Right cardiac atrium (tissue), 5 donors: ENCODE measurements at regions not wholly inside any gene's neighbourhood (a gene's known extent, or its start where the extent isn't known, plus 50 kb on each side); places are given as distances from the start of the nearest gene placed in this dataset.
A peak's percentile ranks its signal among the peaks of the same experiment; 100 is the strongest.

Source experiments
- ATAC-seq, 2 donors: fragments of 200-7000 bp; cut with Tn5 transposase; one replicate each; pipeline versions ENCODE4 v1.8.0 to v1.9.1; 2020; ENCODE audit warnings: moderate library complexity in 2 of 2, mild to moderate bottlenecking in 1 of 2
- DNase-seq, 3 donors: peaks; one replicate each; pipeline ENCODE4 v3.0.0-alpha.2; 2020
- H3K27ac ChIP-seq: one replicate; pipeline ENCODE4 v1.5.1; 2013; ENCODE audit warnings: mild to moderate bottlenecking, low read length, control low read depth, moderate library complexity
- H3K27me3 ChIP-seq: one replicate; pipeline ENCODE4 v1.6.1; 2013; ENCODE audit not compliant: control insufficient read depth, insufficient read depth
- H3K4me1 ChIP-seq: one replicate; pipeline ENCODE4 v1.6.1; 2013; ENCODE audit warnings: low read length; ENCODE audit not compliant: control insufficient read depth, insufficient read depth
- H3K4me3 ChIP-seq: one replicate; pipeline ENCODE4 v1.5.1; 2013; ENCODE audit warnings: low read length, control low read depth
- H3K9me3 ChIP-seq: one replicate; pipeline ENCODE4 v1.6.1; 2013; ENCODE audit warnings: low read length; ENCODE audit not compliant: control insufficient read depth
- WGBS: extraction: QIAGEN DNeasy Blood & Tissue Kit; methylation state at CpG from one replicate; pipeline ENCODE4 v1.1.7; 2013; 5-methylcytosine and 5-hydroxymethylcytosine counted together
- intact Hi-C, 4 donors: fragments of 100-400 bp; cut with DNase I; formaldehyde crosslinking; loops; one replicate each; pipeline versions ENCODE4 v1.11.0 to v1.14.0; 2022 to 2023
- donor health status: healthy with polysubstance abuse.
- donor health status: DM: no; HTN: yes; CAD: no.
- donor health status: DM: no; HTN: no; CAD: no.
- donor health status: DM: no; HTN: yes; CAD: no; lungs with severe emphysema.
- donor health status: DM: yes; HTN: yes; CAD: no.

DNA sequence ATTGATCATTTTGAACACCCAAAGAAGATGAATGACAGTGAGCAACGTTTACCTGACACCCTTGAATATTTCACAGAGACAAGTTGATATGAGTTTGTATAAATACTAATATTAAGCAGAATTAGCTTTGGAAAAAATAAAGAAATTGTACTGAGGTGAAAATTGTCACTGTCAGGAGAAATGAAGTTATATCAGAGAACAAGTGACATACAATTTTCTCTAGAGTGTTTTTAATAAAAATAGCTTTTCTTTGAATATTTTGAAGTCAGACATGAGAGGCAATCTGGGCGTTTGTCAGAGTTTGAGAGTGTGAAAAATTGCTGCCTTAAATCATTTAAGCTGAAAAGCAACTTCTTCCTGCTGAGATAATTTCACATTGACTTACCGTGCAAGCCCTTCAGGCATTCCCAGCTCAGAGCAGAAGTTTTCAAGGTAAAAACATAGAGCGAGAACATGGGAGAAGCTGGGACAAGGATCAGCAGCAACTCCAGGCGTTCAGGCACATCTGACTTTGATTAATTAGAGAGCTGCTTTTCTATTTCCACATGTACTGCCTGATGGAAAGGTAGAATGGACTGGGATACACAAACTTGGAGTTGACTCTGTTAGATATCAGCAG, 535.9 kb downstream of the TFEC start:
- DNase-seq (no peak), ATAC-seq (no peak)
- Histone ChIP-seq H3K27me3 (no peaks in the 10 kb centered on the region), H3K9me3 (no peaks in the 10 kb centered on the region), H3K4me3 (no peak overlapping the region), H3K27ac (no peak overlapping the region), H3K4me1 (no peaks in the 10 kb centered on the region)
- intact Hi-C loops: no loop called here
- 48% methylated on average over 5 of the region's 5 CpGs for WGBS

DNA sequence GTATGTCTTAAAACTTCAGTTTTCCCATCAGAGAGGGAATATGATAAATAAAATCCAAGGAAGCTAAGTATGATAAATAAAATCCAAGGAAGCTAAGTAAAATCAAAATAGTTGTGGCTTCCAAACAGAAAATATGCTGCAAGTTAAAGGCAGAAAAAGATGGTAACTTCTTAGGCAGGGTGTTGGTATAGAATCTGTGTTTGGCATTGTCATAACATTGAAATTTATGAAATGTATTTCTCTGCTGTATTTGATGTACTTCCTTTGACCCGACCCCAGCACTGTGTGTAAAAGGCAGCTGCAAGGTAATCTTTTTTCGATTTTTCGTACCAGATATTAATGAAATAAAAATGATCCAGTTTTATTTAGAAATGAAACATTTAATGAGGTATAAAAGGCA, 537.2 kb downstream of the TFEC start:
- 84% methylated on average over 3 of the region's 3 CpGs for WGBS
- Histone ChIP-seq H3K27ac (no peak overlapping the region), H3K27me3 (no peaks in the 10 kb centered on the region), H3K4me3 (no peak overlapping the region), H3K9me3 (no peaks in the 10 kb centered on the region), H3K4me1 (no peaks in the 10 kb centered on the region)
- ATAC-seq: no peak
- intact Hi-C loops: no loop called here
- DNase-seq: no peak

DNA sequence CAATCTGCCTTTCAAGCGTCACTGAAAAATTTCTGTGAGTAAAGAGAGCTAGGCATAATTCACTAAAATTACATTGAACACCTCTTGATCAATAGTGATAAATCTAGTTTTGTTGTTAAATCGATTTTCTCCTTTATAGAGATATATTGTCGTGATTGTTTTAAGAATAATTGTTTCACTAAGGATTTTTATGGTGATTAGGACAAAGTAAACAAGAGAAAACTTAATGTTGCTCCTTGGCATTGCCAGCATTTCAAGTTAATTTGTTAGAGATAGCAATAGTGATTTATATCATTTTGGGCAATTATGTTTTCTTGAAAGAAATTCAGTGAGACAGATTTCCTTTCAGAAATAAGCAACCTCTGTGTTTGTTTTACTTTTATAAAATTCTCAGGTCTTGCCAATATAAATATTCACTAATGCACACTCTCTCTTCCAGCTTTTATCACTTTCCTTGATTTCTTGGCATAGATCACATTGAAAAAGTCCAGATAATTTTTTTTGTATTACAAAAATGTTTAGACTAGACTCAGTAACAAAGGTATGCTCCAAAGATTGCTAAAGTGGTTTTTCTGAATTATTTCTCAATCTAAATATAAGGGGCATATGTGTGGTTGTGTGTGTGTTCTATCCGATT, 538.7 kb downstream of the TFEC start:
- ATAC-seq: no peak
- Histone ChIP-seq H3K4me3 (no peak overlapping the region), H3K9me3 (no peaks in the 10 kb centered on the region), H3K27me3 (no peaks in the 10 kb centered on the region), H3K4me1 (no peaks in the 10 kb centered on the region), H3K27ac (no peak overlapping the region)
- intact Hi-C loops: no loop called here
- WGBS: 67% methylated on average over 4 of the region's 4 CpGs
- DNase-seq: no peak

DNA sequence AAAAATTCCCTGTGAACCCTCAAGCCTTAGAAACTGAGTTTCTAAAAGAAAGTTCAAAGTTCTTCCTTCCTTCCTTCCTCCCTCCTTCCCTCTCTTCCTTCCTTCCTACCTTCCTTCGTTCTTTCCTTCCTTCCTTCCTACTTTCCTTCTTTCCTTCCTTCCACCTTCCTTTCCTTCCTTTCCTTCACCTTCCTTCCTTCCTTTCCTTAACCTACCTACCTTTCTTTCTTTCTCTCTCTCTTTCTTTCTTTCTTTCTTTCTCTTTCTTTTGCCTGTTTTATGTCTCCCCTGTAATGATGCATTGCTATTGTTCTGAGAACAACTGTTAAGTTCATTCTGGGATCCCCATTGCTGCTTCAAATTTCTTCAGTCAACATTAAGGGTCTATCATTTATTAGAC, 551.1 kb downstream of the TFEC start:
- Histone ChIP-seq H3K4me1 (no peaks in the 10 kb centered on the region), H3K4me3 (no peak overlapping the region), H3K27ac (no peak overlapping the region), H3K9me3 (no peaks in the 10 kb centered on the region), H3K27me3 (no peaks in the 10 kb centered on the region)
- no CpG with 5 or more reads among the region's 1 CpG for WGBS
- ATAC-seq: no peak
- intact Hi-C loops: loop anchor here in 1 of 4 donors (10.0 kb wide), 1 partner anchor 615 kb away; no protein-coding TSS in a partner anchor
- no peak for DNase-seq

DNA sequence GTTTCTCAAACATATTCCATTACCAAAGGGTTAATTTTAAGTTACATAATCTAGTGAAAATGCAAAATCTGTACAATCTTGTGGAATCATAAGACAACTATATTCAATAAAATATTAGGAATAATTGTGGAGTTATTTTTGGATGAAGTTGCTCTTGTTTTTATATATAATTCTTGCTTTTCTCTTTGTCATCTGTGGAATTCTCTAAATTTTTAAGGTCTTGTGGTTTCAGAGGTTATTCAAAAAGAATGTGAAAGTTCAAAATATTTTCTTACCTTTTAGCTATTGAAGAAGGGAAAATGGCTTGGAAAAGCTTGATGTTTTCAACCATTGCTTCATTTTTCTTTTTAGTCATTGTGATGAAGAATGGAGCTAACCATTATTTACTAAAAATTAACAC, 552.1 kb downstream of the TFEC start:
- Histone ChIP-seq H3K27me3 (no peaks in the 10 kb centered on the region), H3K27ac (no peak overlapping the region), H3K4me1 (no peaks in the 10 kb centered on the region), H3K9me3 (no peaks in the 10 kb centered on the region), H3K4me3 (no peak overlapping the region)
- intact Hi-C loops: loop anchor here in 1 of 4 donors (10.0 kb wide), 1 partner anchor 614 kb away; no protein-coding TSS in a partner anchor
- ATAC-seq: no peak
- DNase-seq: no peak

DNA sequence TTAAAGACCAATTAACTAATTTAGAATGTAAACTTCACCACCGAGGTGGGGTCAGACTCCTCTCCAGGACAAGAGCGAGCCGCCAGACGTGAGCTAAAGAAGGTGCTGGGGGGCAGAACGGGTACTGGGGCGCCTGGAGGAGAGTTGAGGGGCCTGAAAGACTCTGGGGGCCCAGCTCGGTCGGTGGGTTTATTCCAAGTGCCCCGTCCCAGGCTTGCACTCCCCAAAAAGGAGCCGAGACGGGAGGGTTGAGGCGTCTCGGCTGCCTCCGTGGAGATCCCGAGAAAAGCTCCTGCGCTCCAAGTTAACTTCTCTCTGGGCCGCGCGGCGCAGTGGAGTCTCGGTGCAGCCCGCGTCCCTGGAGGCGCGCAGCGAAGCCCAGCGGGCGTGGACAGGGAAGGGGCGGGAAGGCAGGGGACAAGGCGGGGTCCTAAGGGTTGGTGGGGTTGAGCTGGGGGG, 553.3 kb downstream of the TFEC start:
- H3K9me3 ChIP-seq: no peaks in the 10 kb centered on the region
- peak overlapping the region; percentile 60 for H3K4me3 ChIP-seq
- intact Hi-C loops: loop anchor here in 1 of 4 donors (10.0 kb wide), 1 partner anchor 612 kb away; no protein-coding TSS in a partner anchor
- H3K27me3 ChIP-seq: no peaks in the 10 kb centered on the region
- WGBS: 2% methylated on average over 30 of the region's 30 CpGs
- H3K4me1 ChIP-seq: no peaks in the 10 kb centered on the region
- DNase-seq (peak; percentile 35 to 51 (median 50)), ATAC-seq (peak; percentile 78 to 95)
- H3K27ac ChIP-seq: no peak overlapping the region

DNA sequence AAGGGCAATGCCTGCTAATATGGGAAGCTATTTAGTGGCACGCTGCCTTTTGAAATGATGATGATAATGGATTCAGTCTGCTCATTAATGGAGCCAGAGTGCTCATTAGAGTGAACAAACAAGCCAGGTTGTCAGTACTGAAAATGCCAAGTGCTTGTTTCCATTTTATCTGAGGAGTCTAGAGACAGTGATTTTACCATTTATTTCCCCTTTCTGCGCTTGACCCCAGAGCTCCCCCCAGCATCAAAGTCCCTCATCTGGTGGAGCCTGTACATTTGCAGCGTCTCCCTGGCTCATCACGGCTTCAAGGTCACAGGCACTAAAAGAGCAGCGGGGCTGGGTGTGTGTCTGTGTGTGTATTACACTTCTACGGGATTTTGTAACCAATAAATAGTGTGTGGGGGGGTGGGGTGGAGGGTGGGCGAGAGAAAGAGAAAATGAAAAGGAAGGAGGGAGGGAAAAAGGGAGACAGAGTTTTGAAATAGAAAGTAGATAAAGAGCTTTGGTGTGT, 553.8 kb downstream of the TFEC start:
- Histone ChIP-seq H3K27ac (no peak overlapping the region), H3K4me1 (no peaks in the 10 kb centered on the region), H3K9me3 (no peaks in the 10 kb centered on the region), H3K4me3 (peak overlapping the region; percentile 60), H3K27me3 (no peaks in the 10 kb centered on the region)
- 5% methylated on average over 7 of the region's 7 CpGs for WGBS
- intact Hi-C loops: loop anchor here in 1 of 4 donors (10.0 kb wide), 1 partner anchor 612 kb away; no protein-coding TSS in a partner anchor
- peak in 1 of 3 donors; percentile 18 for DNase-seq
- ATAC-seq: peak in 1 of 2 donors; percentile 29

DNA sequence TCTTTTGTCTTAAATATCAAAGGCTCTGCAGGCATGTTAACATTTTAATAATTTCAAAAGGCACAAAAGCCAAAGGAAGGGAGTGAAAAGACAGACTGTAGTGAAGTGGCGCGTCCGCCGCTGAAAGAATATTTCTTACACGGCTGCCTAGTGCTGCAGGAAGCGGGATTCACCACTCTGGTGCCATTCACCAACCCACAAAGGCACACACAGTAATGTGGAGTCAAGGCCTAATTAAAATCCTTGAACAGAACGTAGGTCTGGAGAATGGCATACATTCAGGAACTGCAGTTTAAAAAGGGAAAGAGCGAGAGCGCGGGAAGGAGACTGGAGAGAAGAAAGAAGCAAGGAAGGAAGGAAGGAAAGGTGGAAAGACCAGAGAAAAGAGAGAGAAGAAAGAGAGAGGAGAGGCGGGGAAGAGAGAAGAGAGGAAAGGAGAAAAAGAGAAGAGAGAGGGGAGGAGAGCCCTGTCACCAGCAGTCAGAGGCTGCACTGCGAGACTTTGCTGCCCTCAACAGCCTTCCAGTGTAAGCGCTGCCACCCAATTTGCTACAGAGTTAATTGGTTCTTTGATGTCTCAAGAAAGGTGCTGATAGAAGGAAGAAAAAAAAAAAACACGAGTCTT, 554.0 kb downstream of the MDFIC start:
- DNase-seq: peak in 1 of 3 donors; percentile 45
- H3K27me3 ChIP-seq: no peaks in the 10 kb centered on the region

DNA sequence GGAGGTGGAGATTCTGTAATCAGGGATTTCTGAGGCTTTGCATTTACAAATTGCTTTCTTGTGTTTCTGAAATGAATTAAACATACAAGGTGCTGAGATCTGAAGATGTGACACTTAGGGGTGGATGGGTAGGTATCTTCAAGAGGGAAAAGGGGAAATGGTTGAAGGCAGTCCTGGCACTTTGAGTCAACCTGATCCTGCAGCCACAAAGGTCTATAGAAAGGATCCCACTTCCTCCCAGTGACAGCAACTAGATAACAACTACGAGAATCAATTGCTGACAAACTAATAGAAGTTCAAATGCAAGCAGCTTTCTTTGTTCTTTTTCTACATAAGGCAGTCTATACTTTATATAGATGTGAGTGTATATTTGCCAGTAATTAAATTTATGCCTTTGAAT, 553.3 kb downstream of the MDFIC start:
- Histone ChIP-seq H3K27ac (no peak overlapping the region), H3K27me3 (no peaks in the 10 kb centered on the region), H3K4me1 (no peaks in the 10 kb centered on the region), H3K4me3 (no peak overlapping the region), H3K9me3 (no peaks in the 10 kb centered on the region)
- DNase-seq (no peak), ATAC-seq (no peak)
- WGBS: 40% methylated on average over 1 of the region's 1 CpG
- intact Hi-C loops: loop anchor here in 1 of 4 donors (10.0 kb wide), 1 partner anchor 610 kb away; no protein-coding TSS in a partner anchor

More for the DNA sequence above, 554.0 kb downstream of the MDFIC start:
- no peak overlapping the region for H3K27ac ChIP-seq
- no peaks in the 10 kb centered on the region for H3K9me3 ChIP-seq
- no peak overlapping the region for H3K4me3 ChIP-seq
- intact Hi-C loops: loop anchor here in 1 of 4 donors (10.0 kb wide), 1 partner anchor 611 kb away; no protein-coding TSS in a partner anchor
- H3K4me1 ChIP-seq: no peaks in the 10 kb centered on the region
- WGBS: 66% methylated on average over 14 of the region's 14 CpGs
- peak in 1 of 2 donors; percentile 61 for ATAC-seq

DNA sequence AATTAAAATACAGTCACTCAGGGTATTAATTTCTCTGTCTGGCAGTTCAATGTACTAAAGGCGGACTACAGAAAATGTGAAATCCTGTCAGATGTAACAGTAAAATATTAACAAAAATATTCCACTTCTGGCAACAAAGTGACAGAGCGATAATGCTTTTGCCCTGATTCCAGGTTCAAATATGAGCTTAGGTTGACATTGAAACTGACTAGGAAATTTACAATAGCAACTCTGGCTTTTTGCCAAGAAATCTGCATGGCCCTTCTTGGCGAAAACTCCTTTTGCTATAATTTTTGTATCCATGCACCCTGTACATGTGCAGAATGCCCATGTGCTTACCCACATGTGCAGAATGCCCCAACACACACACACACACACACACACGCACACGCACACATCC, 552.2 kb downstream of the MDFIC start:
- 87% methylated on average over 5 of the region's 5 CpGs for WGBS
- no peaks in the 10 kb centered on the region for H3K27me3 ChIP-seq
- H3K9me3 ChIP-seq: no peaks in the 10 kb centered on the region
- intact Hi-C loops: loop anchor here in 1 of 4 donors (10.0 kb wide), 1 partner anchor 609 kb away; no protein-coding TSS in a partner anchor
- no peaks in the 10 kb centered on the region for H3K4me1 ChIP-seq
- H3K27ac ChIP-seq: no peak overlapping the region
- DNase-seq: no peak
- ATAC-seq: no peak
- H3K4me3 ChIP-seq: no peak overlapping the region

DNA sequence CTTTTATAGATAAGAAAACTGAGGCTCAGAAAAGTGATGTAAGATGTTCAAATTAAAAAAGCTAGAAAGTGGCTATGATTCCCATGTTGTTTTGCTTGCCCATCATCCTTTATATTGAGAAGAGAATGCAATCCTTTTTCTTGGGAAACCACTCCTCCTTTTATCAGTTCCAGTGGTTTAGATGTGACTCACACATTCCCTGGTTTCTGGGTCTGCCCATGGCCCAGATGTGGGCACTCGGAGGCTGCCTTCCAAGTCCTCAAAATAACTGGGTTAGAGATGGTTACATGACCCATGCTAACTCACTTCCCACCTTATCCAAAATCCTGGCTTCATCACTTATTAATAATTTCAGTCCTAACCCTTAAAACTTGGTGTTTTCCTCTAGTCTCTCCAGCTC, 550.0 kb downstream of the MDFIC start:
- H3K27ac ChIP-seq: no peak overlapping the region
- DNase-seq: no peak
- H3K9me3 ChIP-seq: no peaks in the 10 kb centered on the region
- WGBS: 74% methylated on average over 1 of the region's 1 CpG
- no peaks in the 10 kb centered on the region for H3K4me1 ChIP-seq
- no peak overlapping the region for H3K4me3 ChIP-seq
- ATAC-seq: no peak
- H3K27me3 ChIP-seq: no peaks in the 10 kb centered on the region
- intact Hi-C loops: loop anchor here in 1 of 4 donors (10.0 kb wide), 1 partner anchor 607 kb away; no protein-coding TSS in a partner anchor
